ENCODE measurements at regions not wholly inside any gene's neighbourhood (a gene's known extent, or its start where the extent isn't known, plus 50 kb on each side); places are given as distances from the start of the nearest gene placed in this dataset.
"Not testable (repeated sequence)": the region's sequence is repeated elsewhere in the genome, so short reads cannot be mapped to it uniquely, and the experiment has no call there.

DNA sequence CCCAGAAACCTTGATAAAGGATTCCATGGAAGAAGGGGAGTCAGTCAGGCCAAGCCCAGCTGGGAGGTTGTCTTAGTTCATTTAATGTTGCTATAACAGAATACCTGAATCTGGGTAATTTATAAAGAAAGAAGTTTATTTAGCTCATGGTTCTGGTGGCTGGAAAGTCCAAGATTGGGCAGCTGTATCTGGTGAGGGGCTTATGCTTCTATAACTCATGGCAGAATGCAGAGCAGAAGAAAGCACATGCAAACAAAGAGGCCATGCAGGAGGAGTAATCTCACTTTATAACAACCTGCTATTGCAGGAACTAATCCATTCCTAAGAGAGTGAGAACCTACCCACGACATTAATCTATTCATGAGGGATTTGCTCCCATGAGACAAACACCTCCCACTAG lies 54.2 kb upstream of the ANKRD1 start:
- DNase-seq: no peak

DNA sequence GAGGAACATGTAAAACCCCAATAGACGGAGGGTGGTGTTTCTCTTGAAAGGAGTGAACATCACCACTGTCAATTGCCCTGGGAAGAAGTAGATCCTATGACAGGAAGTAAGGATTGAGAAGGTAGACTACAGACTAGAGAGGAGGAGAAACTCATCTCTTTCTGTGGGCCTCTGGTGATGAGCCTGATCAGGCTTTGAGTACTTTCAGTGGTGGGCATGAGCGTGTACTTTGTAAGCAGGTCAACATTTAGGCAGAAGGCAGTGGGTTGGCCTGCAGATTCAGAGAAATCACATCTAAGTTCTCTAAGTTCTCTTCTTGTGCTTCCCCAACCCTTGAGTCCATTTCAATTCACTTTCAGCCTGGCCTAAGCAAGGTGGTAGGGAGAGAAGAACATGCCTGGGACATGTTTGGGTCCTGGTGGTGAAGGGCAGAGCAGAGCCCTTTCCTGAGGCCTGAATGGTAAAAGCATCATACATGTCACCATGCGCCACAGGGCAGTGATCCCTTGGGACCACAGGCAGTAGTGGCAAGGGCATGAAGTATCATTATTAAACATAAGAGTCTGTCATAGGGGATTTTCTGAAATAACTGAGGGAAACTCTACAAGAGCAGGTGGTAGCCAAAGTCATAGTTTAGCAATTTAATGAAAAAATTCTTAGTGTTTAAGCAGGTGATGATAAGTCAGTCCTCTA lies 56.4 kb upstream of the ANKRD1 start:
- DNase-seq: no peak

DNA sequence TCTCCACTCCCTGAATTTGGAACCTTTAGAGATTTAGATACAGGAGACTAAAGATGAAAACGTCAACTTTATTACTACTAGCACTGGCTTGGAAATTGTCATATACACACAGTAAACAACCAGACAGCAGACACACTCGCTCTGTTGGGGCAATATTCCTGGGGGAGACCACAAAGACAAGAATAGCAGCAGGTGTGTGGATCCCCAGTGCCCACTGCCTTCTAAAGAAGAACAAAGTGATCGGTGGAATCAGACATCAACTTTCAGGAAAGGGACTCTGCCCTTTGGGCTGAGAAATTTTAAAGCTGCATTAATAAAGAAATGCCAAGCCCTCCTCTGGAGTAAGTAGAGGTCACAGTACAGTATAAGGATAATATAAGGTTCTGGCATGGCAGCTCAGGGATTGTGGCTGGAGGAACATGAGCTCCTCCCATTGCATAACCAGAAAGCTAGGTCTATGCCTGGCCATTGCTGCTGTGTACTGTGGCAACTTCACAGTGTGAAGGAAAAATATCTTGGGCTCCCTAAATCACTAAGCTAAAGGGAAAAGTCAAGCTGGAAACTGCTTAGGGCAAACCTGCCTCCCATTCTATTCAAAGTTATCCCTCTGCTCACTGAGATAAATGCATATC lies 57.1 kb upstream of the ANKRD1 start:
- no peak for DNase-seq

DNA sequence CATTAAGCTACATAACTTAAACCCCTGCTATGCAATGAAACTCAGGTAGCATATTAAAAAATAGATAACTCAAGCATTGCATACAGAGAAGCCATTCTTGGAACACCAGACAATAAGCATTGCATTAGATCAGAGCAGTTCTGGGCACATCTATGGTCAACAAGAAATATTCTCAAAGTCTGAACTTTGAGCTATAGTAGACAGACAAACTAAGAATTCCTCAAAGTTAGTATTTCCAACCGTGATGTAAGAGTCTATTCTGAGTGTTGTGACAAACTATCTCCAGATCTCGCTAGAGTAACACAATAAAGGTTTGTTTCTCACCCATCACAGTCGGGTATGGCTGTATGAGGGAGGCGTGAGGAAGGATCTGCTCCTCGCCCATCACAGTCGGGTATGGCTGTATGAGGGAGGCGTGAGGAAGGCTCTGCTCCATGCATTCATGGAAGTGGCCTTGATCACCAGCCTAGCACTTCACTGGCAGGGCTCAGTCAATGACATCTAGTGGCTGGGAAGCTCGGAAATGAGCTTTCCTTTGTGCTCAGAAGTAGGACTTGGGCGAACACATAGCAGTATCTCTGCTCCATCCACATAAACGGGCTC lies 61.6 kb upstream of the ANKRD1 start:
- no peak for DNase-seq

DNA sequence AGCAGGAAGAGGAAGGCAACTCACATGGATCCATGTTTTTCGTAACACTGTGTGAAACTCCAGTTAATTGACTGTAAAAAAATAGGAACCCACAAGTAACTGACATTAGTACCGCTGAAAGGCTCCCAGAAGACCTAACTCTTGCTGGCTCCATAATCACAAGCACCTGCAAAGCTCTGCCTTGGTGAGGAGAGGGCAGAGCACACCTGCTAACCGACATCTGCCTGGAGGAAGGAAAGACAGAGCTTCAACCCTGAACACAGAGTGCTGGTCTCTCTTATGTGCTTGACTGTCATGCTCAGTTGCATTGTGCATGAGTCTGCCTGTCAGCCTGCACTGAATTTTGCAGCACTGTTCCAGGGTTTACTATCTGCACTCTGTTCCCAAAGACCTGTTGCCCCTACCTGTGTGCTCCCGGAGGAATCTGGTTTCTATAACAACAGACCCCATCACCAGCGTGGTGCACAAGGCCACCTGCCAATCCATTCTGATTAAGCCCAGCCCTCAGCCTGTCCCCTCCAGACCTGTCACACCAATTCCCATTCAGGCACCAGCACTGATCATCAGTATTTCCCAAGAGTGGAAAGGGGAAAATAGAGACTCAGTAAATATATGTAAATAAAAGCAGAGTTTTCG lies 63.1 kb upstream of the ANKRD1 start:
- DNase-seq: no peak

DNA sequence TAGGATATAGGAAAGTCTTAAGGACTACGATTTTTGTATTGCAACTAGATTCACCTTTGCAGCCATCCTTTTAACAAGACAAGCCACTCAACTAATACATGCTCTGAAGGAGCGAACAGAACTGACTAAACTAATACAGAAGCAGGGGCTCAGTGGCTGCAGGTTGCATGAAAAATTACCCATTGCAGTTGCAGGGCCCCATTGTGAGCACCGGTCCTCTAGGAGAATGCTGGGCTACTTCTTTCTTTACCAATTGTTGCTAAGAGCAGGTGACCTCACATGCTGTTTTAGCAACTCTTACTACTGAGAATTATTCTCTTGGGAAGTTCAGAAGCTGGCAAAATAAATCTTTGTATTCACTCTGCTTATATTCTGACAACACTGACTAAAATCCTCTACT lies 64.0 kb upstream of the ANKRD1 start:
- DNase-seq: no peak

DNA sequence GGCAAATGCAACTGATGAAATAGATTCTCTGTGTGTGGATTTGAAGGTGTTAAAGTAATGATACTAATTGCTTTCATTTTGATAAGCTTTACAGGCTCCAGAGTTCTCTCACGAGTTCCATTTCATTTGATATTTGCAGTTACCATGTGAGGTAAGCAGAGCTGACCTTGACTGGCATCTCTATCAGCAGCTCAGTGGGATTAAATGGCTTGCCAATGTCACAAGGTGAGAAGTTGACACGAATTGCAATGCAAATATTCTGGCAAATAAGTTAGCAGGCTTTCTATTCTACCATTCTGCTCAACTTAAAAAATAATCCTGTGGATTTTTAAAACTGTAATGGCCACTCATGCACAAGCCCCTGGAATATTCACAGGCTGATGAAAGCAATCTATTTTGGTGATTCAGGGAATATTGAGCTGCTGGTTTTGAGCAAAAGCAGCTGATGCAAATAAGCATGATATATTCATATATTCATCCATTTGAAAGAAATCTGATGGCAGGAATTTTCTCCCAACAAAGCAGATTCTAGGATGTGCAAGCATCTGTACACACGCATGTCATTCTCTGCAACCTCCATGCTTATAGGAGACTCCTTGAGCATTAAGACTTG lies 64.5 kb upstream of the ANKRD1 start:
- DNase-seq: no peak

DNA sequence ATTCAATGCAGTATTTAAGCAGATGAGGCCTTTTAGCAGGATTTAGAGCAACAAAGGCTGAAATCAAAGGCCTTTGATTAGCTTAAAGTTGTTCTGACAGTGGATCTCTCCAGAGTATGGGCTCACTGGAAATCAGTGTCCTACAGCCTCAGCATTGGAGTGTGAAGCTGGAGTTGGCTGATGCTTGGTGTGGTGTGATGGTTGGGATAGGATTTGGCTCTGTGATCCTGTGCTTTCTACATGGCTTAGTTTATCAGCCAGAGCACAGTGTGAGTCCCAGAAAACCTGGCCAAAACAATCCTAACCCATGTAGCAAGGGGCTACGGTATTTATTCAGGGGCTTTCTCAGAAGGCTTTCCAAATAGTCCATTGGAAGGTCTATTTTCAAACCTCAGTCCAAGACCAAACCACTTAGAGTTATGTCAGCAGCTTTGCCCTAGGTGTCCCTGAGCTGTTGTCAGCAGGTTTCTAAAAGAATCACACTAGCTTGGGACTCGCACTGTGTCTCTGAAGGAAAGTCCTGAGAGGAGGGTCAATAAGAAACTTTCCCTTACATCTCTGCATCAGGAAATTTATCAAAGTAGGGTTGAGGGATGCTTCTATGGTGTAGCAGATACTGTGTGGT lies 65.4 kb upstream of the ANKRD1 start:
- no peak for DNase-seq

DNA sequence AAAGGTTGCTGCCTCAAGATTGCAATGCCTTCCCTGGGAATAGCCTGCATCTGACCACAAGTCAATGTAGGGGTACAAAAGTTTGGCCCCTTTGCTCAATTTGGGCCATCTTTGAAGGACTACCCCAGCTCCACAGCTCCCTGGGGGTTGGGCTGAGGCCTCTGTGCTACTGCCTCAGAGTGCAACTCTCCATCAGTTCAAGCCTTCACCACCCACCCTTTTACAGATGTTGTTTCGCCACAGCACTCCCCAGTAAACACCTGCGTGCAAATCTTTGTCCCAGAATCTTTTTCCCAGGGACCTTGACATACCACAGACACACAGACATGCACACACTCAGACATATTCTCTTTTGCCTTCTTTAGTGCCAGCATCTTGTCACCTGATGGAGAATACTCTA lies 66.0 kb upstream of the ANKRD1 start:
- DNase-seq: no peak

DNA sequence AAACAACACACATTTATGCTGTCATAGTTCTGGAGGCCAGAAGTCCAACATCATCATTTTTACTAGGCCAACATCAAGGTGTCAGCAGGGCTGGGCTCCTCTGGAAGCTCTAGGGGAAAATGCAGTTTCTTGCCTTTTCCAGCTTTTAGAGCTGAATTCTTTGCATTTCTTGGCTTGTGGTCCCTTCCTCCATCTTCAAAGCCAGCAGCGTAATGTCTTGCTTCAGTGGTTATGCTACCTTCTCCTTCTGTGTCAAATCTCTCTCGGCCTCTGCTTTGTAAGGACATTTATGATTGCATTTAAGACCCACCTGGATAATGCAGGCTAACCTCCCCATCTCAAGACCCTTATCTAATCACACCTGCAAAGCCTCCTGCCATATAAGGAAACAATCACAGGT lies 66.5 kb upstream of the ANKRD1 start:
- no peak for DNase-seq

DNA sequence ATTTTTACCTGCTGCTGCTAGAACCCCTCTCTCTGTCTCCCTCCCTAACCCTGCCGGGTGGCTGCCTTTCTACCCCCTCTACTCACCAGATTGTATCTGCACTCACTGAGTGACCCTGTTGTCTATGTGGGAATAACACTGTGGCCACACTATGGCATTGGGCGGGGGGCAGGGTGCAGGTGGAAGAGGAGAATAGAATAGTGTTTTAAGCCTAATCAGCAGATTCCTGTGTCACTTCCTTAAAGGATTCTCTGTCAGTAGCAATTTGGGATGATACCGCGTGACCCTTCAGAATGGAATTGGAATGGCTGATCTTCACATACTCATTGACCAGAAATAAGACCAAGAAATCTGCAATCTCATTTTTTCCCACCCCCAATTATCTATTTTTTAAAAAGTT lies 67.1 kb upstream of the ANKRD1 start:
- no peak for DNase-seq

DNA sequence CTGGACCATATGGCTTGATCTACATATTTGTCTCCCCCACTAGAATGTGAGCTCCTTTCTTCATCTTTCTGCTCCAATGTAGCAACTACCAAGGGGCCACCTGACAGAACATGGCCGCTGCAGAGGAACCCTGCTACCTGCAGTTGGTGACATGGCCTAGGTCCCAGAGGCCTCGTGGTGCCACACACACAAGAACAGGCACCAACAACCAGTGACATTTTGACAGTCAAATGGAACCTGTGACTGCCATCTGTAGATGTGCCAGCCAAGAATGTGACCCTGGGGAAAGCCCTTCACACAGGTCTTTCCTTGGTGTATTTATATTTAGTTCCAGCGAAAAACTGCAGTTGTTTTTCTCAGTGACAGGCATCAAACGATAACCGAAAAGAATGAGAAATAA lies 67.9 kb upstream of the ANKRD1 start:
- no peak for DNase-seq

DNA sequence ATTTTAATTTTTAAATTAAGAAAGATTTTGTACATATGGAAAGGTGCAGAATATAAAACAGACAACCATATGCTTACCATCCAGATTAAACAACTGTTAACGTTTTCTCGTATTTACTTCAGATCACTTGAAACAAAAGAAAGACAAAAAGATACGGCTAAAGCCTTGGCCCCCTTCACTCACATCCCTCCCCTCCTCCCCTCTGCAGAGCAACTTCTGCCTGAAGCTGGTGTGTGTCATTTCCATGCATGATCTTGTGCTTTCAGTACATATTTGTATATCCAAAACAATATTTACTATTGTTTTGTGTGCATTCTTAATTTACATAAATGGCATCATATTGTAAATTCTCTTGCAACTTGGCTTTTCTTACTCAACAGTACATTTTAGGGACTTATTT lies 68.5 kb upstream of the ANKRD1 start:
- DNase-seq: no peak

DNA sequence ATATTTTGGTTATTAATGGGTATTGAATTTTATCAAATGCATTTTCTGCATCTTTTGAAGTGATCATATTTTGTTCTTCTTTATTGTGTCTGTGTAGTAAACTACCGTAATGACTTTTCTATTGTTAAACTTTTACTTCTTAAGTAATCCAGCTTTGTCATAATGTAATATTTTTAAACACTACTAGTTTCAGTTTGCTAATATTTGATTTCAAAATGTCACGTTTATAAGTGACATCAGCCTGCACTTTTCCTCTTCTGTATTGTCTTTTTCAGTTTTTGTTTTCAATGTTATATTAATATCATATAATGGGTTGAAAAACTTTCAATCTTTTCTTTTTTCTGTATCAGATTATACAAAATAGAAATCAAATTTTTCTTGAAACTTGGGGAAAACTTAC lies 71.6 kb upstream of the ANKRD1 start:
- no peak for DNase-seq

DNA sequence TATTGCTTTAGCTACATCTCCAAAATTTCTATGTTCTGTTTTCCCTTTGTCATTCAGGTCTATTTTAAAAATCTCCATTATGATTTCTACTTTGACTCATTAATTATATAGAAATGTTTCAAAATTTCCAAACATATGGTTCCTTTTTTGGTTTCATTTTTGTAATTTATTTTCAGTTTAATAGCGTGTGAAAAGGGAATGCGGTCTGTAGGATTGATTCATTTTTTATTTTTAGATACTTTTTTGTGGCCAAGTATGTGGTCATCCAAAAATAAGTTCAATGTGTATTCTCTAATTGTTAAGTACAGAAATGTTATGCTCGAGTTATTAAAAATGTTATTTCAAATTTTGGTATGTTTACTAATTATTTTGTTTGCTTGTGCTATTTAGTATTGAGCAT lies 72.5 kb upstream of the ANKRD1 start:
- no peak for DNase-seq

DNA sequence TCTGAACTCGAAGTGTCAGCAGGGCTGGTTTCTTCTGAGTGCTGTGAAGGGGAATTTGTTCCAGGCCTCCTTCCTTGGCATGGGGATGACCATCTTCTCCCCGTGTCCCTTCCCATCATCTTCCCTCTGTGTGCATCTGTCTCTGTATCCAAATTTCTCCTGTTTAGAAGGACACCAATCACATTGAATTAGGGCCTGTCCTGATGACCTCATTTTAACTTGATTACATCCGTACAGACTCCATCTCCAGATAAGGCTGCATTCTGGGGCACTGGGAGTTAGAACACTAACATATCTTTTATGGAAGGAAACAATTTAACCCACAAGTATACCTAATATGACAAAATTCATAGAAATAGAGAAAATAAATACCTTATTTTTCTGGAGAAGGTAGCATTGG lies 76.8 kb upstream of the ANKRD1 start:
- DNase-seq: no peak

DNA sequence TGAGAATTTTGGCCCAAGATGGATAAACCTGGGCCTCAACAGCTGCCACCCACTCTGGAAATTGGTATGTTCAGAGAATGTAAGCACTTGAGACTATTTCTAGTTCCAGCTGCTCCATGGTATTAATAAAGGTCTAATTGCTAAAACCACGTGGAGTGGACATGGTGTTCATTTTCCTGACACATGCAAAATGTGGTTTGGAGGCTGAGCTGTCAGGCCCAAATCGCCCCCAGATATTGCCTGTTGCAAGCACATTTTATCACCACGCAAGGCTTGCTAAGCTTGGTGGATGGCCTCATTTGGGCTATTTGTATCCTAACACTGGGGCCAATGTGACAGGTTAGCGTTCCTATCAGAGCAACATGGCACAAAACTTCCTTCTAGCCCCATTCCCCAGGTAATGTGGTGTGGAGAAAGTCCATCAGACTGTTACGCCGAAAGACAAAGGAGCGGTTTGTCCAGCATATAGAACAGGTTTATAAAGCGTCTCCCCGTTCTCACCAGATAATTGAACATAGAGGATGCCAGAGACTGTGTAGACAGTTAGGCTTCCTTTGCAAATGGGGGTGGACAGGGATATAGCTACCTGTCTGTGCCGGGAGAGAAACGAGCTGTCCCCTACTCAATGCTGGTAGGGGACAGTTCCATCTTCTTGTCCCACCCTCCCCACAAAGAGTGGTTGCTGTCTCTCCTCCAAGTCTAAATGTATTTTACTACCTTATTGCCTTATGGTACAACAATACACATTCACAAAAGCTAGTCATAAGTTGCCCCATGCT lies 78.0 kb upstream of the ANKRD1 start:
- DNase-seq: no peak

DNA sequence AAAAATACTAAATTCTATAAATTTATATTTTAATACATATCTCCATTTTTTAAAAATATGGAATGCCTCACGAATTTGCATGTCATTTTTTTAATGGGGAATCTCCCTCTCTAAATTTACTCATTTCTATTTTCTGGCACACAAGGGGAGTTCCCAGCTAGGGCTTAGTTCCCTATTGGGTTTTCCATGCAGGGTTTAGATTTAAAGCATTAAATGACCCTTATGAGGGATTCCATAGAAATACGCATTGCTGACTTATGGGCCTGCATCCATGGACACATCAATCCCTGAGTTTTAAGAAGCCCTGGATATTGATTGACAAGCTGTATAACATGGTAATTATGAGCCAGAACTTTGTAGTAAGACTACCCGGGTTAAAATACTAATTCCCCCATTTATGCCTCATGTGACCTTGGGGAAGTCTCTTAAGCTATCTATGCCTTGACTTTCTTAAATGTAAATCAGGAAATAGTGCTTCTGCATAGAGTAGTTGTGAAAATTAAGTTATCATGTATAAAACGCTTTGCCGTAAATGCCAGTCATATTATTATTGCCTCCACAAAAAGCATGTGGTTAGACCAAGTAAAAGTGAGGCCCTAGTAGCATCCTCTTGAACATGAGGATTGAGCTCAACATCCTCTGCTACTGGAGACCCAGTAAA lies 78.8 kb upstream of the ANKRD1 start:
- DNase-seq: no peak

DNA sequence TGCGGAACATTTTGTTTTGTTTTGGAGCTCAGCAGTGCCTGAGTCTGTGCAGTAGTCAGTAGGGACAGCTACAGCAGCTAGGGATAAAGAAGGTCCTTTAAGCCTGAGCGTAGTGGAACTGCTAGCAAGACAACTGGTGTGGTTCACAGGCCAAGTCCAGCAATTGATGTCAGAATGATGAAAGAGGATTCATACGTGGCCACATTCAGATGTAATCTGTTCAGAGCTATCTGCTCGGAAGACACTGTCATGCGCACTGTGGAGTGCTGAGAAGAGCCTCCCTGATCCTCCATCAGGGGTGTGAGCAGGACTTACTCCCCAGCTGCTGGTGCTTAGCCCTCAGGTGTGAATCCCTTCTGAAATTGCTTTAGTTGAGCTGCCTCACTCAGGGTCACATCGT lies 79.6 kb upstream of the ANKRD1 start:
- no peak for DNase-seq

DNA sequence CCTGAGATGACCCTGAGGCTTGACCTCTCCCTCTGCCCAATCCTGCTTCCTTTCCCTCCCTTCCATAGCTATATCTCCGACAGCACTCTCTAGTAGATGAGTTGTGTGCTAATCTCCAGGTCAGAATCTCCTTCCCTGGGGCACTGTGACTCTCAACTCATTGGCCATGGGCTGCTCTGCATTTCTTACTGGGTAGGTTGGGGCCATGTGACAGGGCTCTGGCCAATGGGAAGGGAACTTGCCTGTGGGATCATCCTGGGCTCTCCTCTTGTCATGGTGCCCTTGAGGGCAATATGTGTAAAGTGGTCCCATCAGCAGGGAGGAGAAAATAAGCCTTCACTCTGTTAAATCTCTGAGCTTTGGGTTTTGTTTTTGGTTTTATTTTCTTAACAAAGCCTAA lies 80.1 kb upstream of the ANKRD1 start:
- no peak for DNase-seq

DNA sequence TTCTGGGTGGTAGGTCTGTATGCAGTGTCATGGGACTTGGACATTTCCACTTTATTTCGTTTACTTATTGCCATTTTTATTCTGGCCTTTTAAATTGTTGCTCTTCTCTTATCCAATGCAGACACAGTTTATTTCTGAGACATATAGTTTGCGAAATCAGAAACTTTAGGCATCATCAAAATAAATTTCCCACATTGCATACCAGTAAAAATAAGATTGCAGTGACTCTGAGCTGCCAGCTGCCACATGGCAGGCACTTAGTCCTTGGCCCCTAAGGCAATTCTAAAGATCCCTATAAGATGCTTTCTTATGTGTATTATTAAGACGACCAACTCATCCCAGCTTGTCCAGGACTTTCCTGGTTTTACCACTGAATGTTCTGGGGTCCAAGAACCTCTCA lies 81.8 kb upstream of the ANKRD1 start:
- DNase-seq: no peak

DNA sequence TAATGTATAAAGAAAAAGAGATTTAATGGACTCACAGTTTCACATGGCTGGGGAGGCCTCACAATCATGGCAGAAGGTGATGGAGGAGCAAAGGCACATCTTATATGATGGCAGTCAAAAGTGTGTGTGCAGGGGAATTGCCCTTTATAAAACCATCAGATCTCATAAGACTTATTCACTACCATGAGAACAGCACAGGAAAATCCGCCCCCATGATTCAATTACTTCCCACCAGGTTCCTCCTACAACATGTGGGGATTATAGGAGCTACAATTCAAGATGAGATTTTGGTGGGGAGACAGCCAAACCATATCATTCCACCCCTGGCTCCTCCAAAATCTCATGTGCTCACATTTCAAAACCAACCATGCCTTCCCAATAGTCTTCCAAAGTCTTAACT lies 82.5 kb upstream of the ANKRD1 start:
- DNase-seq: not testable (repeated sequence)
